Naive thymus-derived CD8-positive, alpha-beta T cell (primary cell): ENCODE measurements at regions not wholly inside any gene's neighbourhood (a gene's known extent, or its start where the extent isn't known, plus 50 kb on each side); places are given as distances from the start of the nearest gene placed in this dataset.

Experiments
- ATAC-seq, 2 donors: fragments of 150-1000 bp; cut with Tn5 transposase in 1 of 2; sonication (Bioruptor Pico), chemical (Tn5 transposase) in 1 of 2; 1 replicate in 1 of 2; 2 replicates in 1 of 2; pipeline ENCODE4 v1.10.0; 2021; ENCODE audit warnings: mild to moderate bottlenecking in 2 of 2, moderate library complexity in 2 of 2
- POLR2A ChIA-PET: fragments of 350-600 bp; sonication (Branson Sonifier 250); formaldehyde crosslinking; loops from one replicate; lab custom pipeline; 2021; ENCODE audit warnings: antibody characterized with exemption; lab: Charles Lee
- DNase-seq, 10 donors: peaks; one replicate each; pipeline versions ENCODE4 v3.0.0 to v3.0.0-alpha.2; 2020 to 2022
- H3K27ac Mint-ChIP-seq, 10 donors: one replicate each; pipeline ENCODE4 v1.8.0; 2020 to 2022; ENCODE audit warnings: mild to moderate bottlenecking in 10 of 10, mixed read lengths in 10 of 10, moderate library complexity in 4 of 10, inconsistent platforms in 1 of 10
- H3K27me3 Mint-ChIP-seq, 5 donors: one replicate each; pipeline ENCODE4 v1.8.0; 2021 to 2022; ENCODE audit warnings: mixed read lengths in 5 of 5
- H3K36me3 Mint-ChIP-seq, 3 donors: one replicate each; pipeline ENCODE4 v1.8.0; 2020 to 2022; ENCODE audit warnings: mixed read lengths in 3 of 3, mild to moderate bottlenecking in 2 of 3, inconsistent platforms in 1 of 3
- H3K4me1 Mint-ChIP-seq, 4 donors: one replicate each; pipeline ENCODE4 v1.8.0; 2021 to 2022; ENCODE audit warnings: mixed read lengths in 4 of 4
- H3K4me3 Mint-ChIP-seq, 10 donors: one replicate each; pipeline ENCODE4 v1.8.0; 2020 to 2022; ENCODE audit warnings: mild to moderate bottlenecking in 10 of 10, mixed read lengths in 10 of 10, moderate library complexity in 6 of 10, inconsistent platforms in 1 of 10
- H3K9me3 Mint-ChIP-seq, 9 donors: one replicate each; pipeline ENCODE4 v1.8.0; 2020 to 2022; ENCODE audit warnings: mixed read lengths in 9 of 9, mild to moderate bottlenecking in 3 of 9, inconsistent platforms in 1 of 9, moderate library complexity in 1 of 9

GRCh38 chr7:114021135-114021534 is 102.3 kb upstream of the PPP1R3A start:
- POLR2A ChIA-PET, result no interaction called here
- H3K27ac Mint-ChIP-seq, result no peak overlapping the region
- peaks cover 0 to 11% (median 3%) of the 10 kb centered on the region in 5 donors for H3K27me3 Mint-ChIP-seq
- no peak for ATAC-seq
- no peaks in the 10 kb centered on the region for H3K36me3 Mint-ChIP-seq
- DNase-seq, result no peak
- no peak overlapping the region for H3K4me3 Mint-ChIP-seq
- no peaks in the 10 kb centered on the region for H3K4me1 Mint-ChIP-seq
- no peaks in the 10 kb centered on the region for H3K9me3 Mint-ChIP-seq

GRCh38 chr7:114008696-114009095 is 89.9 kb upstream of the PPP1R3A start:
- no peak overlapping the region for H3K4me3 Mint-ChIP-seq
- ATAC-seq (no peak), DNase-seq (no peak)
- H3K36me3 Mint-ChIP-seq, result no peaks in the 10 kb centered on the region
- peaks cover 0 to 6% (median 0%) of the 10 kb centered on the region in 5 donors for H3K27me3 Mint-ChIP-seq
- POLR2A ChIA-PET, result no interaction called here
- H3K27ac Mint-ChIP-seq, result no peak overlapping the region
- H3K4me1 Mint-ChIP-seq, result no peaks in the 10 kb centered on the region
- peaks cover 0 to 11% (median 0%) of the 10 kb centered on the region in 9 donors for H3K9me3 Mint-ChIP-seq

- H3K27ac Mint-ChIP-seq, result no peak overlapping the region
- ATAC-seq (no peak), DNase-seq (no peak)
- no peak overlapping the region for H3K4me3 Mint-ChIP-seq
- no peaks in the 10 kb centered on the region for H3K4me1 Mint-ChIP-seq
- H3K36me3 Mint-ChIP-seq, result no peaks in the 10 kb centered on the region
- POLR2A ChIA-PET, result no interaction called here
- peaks cover 0 to 2% (median 0%) of the 10 kb centered on the region in 5 donors for H3K27me3 Mint-ChIP-seq
- peaks cover 0 to 24% (median 3%) of the 10 kb centered on the region in 9 donors for H3K9me3 Mint-ChIP-seq
Observed at GRCh38 chr7:114007386-114007785, 88.6 kb upstream of the PPP1R3A start.

GRCh38 chr7:113998934-113999333 is 80.1 kb upstream of the PPP1R3A start:
- Mint-ChIP-seq H3K27me3 (peaks cover 0 to 1% (median 0%) of the 10 kb centered on the region in 5 donors), H3K9me3 (peaks cover 0 to 32% (median 11%) of the 10 kb centered on the region in 9 donors), H3K36me3 (peaks cover 0 to 12% (median 1%) of the 10 kb centered on the region in 3 donors), H3K4me1 (no peaks in the 10 kb centered on the region), H3K27ac (no peak overlapping the region), H3K4me3 (no peak overlapping the region)
- POLR2A ChIA-PET, result no interaction called here
- ATAC-seq (no peak), DNase-seq (no peak)

GRCh38 chr7:113996405-113996804 is 77.6 kb upstream of the PPP1R3A start:
- Mint-ChIP-seq H3K27ac (no peak overlapping the region), H3K36me3 (peaks cover 0 to 3% (median 0%) of the 10 kb centered on the region in 3 donors), H3K4me1 (no peaks in the 10 kb centered on the region), H3K4me3 (no peak overlapping the region), H3K27me3 (peaks cover 0 to 1% (median 0%) of the 10 kb centered on the region in 5 donors), H3K9me3 (peaks cover 0 to 12% (median under 1%) of the 10 kb centered on the region in 9 donors)
- POLR2A ChIA-PET, result no interaction called here
- DNase-seq (no peak), ATAC-seq (no peak)

- H3K36me3 Mint-ChIP-seq, result no peaks in the 10 kb centered on the region
- H3K4me3 Mint-ChIP-seq, result no peak overlapping the region
- POLR2A ChIA-PET, result no interaction called here
- no peak overlapping the region for H3K27ac Mint-ChIP-seq
- DNase-seq (no peak), ATAC-seq (no peak)
- H3K9me3 Mint-ChIP-seq, result no peaks in the 10 kb centered on the region
- no peaks in the 10 kb centered on the region for H3K4me1 Mint-ChIP-seq
- H3K27me3 Mint-ChIP-seq, result peaks cover 0 to 11% (median 0%) of the 10 kb centered on the region in 5 donors
Observed at GRCh38 chr7:113986216-113986615, 67.4 kb upstream of the PPP1R3A start.

GRCh38 chr7:113976508-113976907 is 57.7 kb upstream of the PPP1R3A start:
- DNase-seq (no peak), ATAC-seq (no peak)
- H3K27me3 Mint-ChIP-seq, result peaks cover 0 to 4% (median 0%) of the 10 kb centered on the region in 5 donors
- H3K27ac Mint-ChIP-seq, result no peak overlapping the region
- no peaks in the 10 kb centered on the region for H3K9me3 Mint-ChIP-seq
- H3K4me3 Mint-ChIP-seq, result no peak overlapping the region
- no peaks in the 10 kb centered on the region for H3K4me1 Mint-ChIP-seq
- POLR2A ChIA-PET, result no interaction called here
- no peaks in the 10 kb centered on the region for H3K36me3 Mint-ChIP-seq

GRCh38 chr7:113968713-113969112 is 49.9 kb upstream of the PPP1R3A start:
- POLR2A ChIA-PET, result no interaction called here
- H3K4me1 Mint-ChIP-seq, result no peaks in the 10 kb centered on the region
- H3K9me3 Mint-ChIP-seq, result peaks cover 0 to 11% (median 0%) of the 10 kb centered on the region in 9 donors
- no peak overlapping the region for H3K4me3 Mint-ChIP-seq
- DNase-seq (no peak), ATAC-seq (no peak)
- H3K27ac Mint-ChIP-seq, result no peak overlapping the region
- H3K36me3 Mint-ChIP-seq, result no peaks in the 10 kb centered on the region
- no peaks in the 10 kb centered on the region for H3K27me3 Mint-ChIP-seq
